ENCODE measurements at regions not wholly inside any gene's neighbourhood (a gene's known extent, or its start where the extent isn't known, plus 50 kb on each side); places are given as distances from the start of the nearest gene placed in this dataset.

DNA sequence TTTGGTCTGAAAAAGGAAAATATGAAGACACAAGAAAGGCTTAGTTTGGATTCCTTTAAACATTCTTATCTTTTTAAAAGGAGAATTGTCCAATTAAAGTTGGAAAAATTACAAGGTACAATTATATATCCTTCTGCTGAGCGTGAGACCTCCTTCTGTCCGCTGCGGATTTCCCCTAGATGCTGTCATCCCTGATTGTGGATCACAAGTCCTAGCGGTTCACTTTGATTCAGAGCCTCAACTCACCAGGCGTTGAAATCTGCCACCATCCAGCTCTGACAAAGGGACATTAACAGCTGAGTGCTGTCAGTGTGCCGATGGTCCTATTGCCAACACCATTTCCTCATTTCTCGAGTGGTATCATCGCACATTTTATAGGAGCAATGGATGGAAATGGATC is 73.1 kb upstream of the PTER start:
- no peak overlapping the region for H2BK12ac ChIP-seq (ENCODE audit: low read depth, low read length)
- ChIA-PET CTCF (ENCODE audit: partially characterized antibody) (interaction anchor here (0.7 to 0.8 kb wide), 3 partner anchors 139 to 541 kb away, joined by 3 to 5 read pairs (median 3); no protein-coding TSS in a partner anchor), POLR2A (ENCODE audit: partially characterized antibody) (no interaction called here)
- H3K4ac ChIP-seq (replicated peaks; ENCODE audit: insufficient read length, low read depth, low read length) = no peak overlapping the region
- DNase-seq (ENCODE audit: low read depth in 1 of 2, low spot score in 2 of 2) (no peak), FAIRE-seq (no peak)
- no peaks in the 10 kb centered on the region; a peak in 1 of 4 replicates for H3K79me2 ChIP-seq (ENCODE audit: control insufficient read depth in 1 of 2, insufficient read depth in 2 of 2, low read length in 2 of 2)
- H4K91ac ChIP-seq (replicated peaks; ENCODE audit: insufficient read length, low read length) = no peak overlapping the region
- no peak overlapping the region for H3K27ac ChIP-seq (ENCODE audit: low read depth, low read length)
- H3K9ac ChIP-seq (replicated peaks in 1 of 4; ENCODE audit: extremely low read depth in 1 of 4, low read depth in 3 of 4, low read length in 3 of 4) = no peak overlapping the region
- H3K14ac ChIP-seq (ENCODE audit: insufficient read length) = no peak overlapping the region
- H3K23me2 ChIP-seq (ENCODE audit: low read depth, low read length) = no peaks in the 10 kb centered on the region; the same call in 1 of the 2 replicates
- H3K4me2 ChIP-seq (ENCODE audit: insufficient read depth in 1 of 2, low read depth in 2 of 2, low read length in 2 of 2) = no peak overlapping the region
- H4K8ac ChIP-seq (ENCODE audit: extremely low read depth, insufficient read depth, low read length) = no peak overlapping the region
- no peaks in the 10 kb centered on the region for H3K27me3 ChIP-seq (replicated peaks in 1 of 4; ENCODE audit: control insufficient read depth in 3 of 4, extremely low read depth in 1 of 4, insufficient read depth in 3 of 4, low read length in 3 of 4)
- H4K5ac ChIP-seq (ENCODE audit: insufficient read length, low read depth, low read length) = no peak overlapping the region
- H3K18ac ChIP-seq (ENCODE audit: extremely low read depth, low read length) = no peak overlapping the region
- H3K23ac ChIP-seq (ENCODE audit: insufficient read length) = no peak overlapping the region
- H3K79me1 ChIP-seq (ENCODE audit: low read depth, low read length) = no peaks in the 10 kb centered on the region
- H2BK15ac ChIP-seq (ENCODE audit: low read length) = no peak overlapping the region
- H3K56ac ChIP-seq (replicated peaks; ENCODE audit: insufficient read length, low read depth, low read length) = no peak overlapping the region
- H4K20me1 ChIP-seq (replicated peaks in 1 of 2; ENCODE audit: control insufficient read depth in 1 of 2, insufficient read depth in 2 of 2, low read length in 2 of 2) = no peaks in the 10 kb centered on the region
- no peak overlapping the region for H2AFZ ChIP-seq (ENCODE audit: low read length)
- peaks cover 0 to 11% (median 0%) of the 10 kb centered on the region in 4 experiments; a peak in 3 of 7 replicates for H3K4me1 ChIP-seq (replicated peaks in 1 of 4; ENCODE audit: control insufficient read depth in 3 of 4, insufficient read depth in 4 of 4, low read length in 3 of 4)
- no peak overlapping the region for H2BK20ac ChIP-seq (ENCODE audit: low read length)
- WGBS, 2 experiments (ENCODE audit: extremely low coverage in 1 of 2, insufficient coverage in 1 of 2, insufficient read length in 1 of 2, insufficient replicate concordance in 2 of 2, low coverage in 1 of 2, low lambda C conversion rate in 2 of 2, missing lambda C conversion rate in 1 of 2) = 93% methylated on average over 8 of the region's 8 CpGs; no CpG with 5 or more reads in 1 of the 2 experiments
- H2BK120ac ChIP-seq (replicated peaks; ENCODE audit: low read depth, low read length) = no peak overlapping the region
- H2BK5ac ChIP-seq (ENCODE audit: low read depth, low read length) = no peak overlapping the region
- H3K36me3 ChIP-seq (ENCODE audit: control insufficient read depth in 2 of 4, insufficient read depth in 4 of 4, low read length in 3 of 4) = no peaks in the 10 kb centered on the region
- H2AK5ac ChIP-seq (ENCODE audit: low read depth, low read length) = no peak overlapping the region
- no peaks in the 10 kb centered on the region for H3K9me3 ChIP-seq (ENCODE audit: insufficient read depth in 2 of 2, low read depth in 1 of 2, low read length in 1 of 2)
- H3K4me3 ChIP-seq (ENCODE audit: extremely low read depth in 1 of 4, insufficient read depth in 2 of 4, low read depth in 3 of 4, low read length in 4 of 4) = no peak overlapping the region
- TF ChIP-seq SAP30 (IDR thresholded peaks at IDR 0.05; ENCODE audit: insufficient read depth, insufficient replicate concordance, low read length) (no peak), EZH2 (IDR thresholded peaks at IDR 0.05; ENCODE audit: low read depth, low read length, severe bottlenecking) (no peak), CTBP2 (IDR thresholded peaks at IDR 0.05; ENCODE audit: borderline replicate concordance, insufficient read depth, insufficient read length, low read length) (no peak), SIX5 (IDR thresholded peaks at IDR 0.05; ENCODE audit: low read depth, low read length) (no peak), KDM4A (IDR thresholded peaks at IDR 0.05; ENCODE audit: low read depth, low read length, severe bottlenecking) (no peak), GABPA (IDR thresholded peaks at IDR 0.05; ENCODE audit: borderline replicate concordance, insufficient read depth, low read length) (no peak), KDM5A (IDR thresholded peaks at IDR 0.05; ENCODE audit: low read length) (no peak), RNF2 (IDR thresholded peaks at IDR 0.05; ENCODE audit: borderline replicate concordance, low read depth, low read length, missing control alignments, poor library complexity, severe bottlenecking) (no peak), JUND (IDR thresholded peaks at IDR 0.05; ENCODE audit: low read length) (no peak), RBBP5 (IDR thresholded peaks at IDR 0.05; ENCODE audit: borderline replicate concordance, low read depth, low read length) (no peak), RFX5 (IDR thresholded peaks at IDR 0.05; ENCODE audit: borderline replicate concordance, low read depth, low read length) (no peak), POU5F1 (IDR thresholded peaks at IDR 0.05; ENCODE audit: low read depth, low read length) (no peak), BACH1 (IDR thresholded peaks at IDR 0.05; ENCODE audit: low read length) (no peak), HDAC6 (IDR thresholded peaks at IDR 0.05; ENCODE audit: low read depth, low read length) (no peak), POLR2A (IDR thresholded peaks at IDR 0.05; ENCODE audit: control extremely low read depth in 1 of 2, low read depth in 2 of 2, low read length in 2 of 2) (no peak)
